ENCODE measurements at regions not wholly inside any gene's neighbourhood (a gene's known extent, or its start where the extent isn't known, plus 50 kb on each side); places are given as distances from the start of the nearest gene placed in this dataset.

DNA sequence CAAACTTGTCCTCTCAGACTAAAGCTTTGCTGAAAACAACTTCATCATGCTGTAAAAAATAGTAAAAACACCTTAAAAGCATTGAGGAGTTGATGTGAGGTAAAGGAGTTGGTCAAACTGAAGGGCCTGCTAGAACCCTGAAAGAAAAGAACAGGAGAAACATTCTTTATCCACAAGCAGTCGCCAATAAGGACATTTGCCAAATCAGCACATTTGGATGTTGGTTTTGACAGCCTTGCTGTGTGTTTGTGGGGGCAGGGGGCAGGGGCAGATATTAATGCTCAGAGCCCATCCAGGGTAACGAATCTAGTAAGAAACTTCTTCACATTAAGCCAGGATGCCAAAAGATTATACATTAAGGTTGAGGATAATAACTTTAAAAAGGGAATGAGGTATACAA is 399.9 kb upstream of the ZFHX3 start:
- H3K4me1 Mint-ChIP-seq (ENCODE audit: unreplicated experiment), result no peaks in the 10 kb centered on the region
- TF ChIP-seq CTCF (conservative IDR thresholded peaks at IDR 0.05), result no peak
- H3K9me3 Mint-ChIP-seq, result peaks cover 24% of the 10 kb centered on the region
- H3K4me3 Mint-ChIP-seq, result no peak overlapping the region
- H3K27me3 Mint-ChIP-seq, result no peaks in the 10 kb centered on the region
- H3K27ac Mint-ChIP-seq, result no peak overlapping the region
- DNase-seq (ENCODE audit: extremely low spot score, unreplicated experiment), result no peak
- H3K36me3 Mint-ChIP-seq, result no peaks in the 10 kb centered on the region

- no peak for TF ChIP-seq CTCF (conservative IDR thresholded peaks at IDR 0.05)
- Mint-ChIP-seq H3K9me3 (no peaks in the 10 kb centered on the region), H3K4me1 (ENCODE audit: unreplicated experiment) (peaks cover 26% of the 10 kb centered on the region), H3K27me3 (no peaks in the 10 kb centered on the region), H3K36me3 (no peaks in the 10 kb centered on the region), H3K27ac (no peak overlapping the region), H3K4me3 (no peak overlapping the region)
- no peak for DNase-seq (ENCODE audit: extremely low spot score, unreplicated experiment)
Measured at GRCh38 chr16:73434621-73435020, 386.7 kb upstream of the ZFHX3 start.

GRCh38 chr16:73433731-73434307 is 385.9 kb upstream of the ZFHX3 start:
- no peak overlapping the region for H3K27ac Mint-ChIP-seq
- DNase-seq (ENCODE audit: extremely low spot score, unreplicated experiment), result no peak
- TF ChIP-seq CTCF (conservative IDR thresholded peaks at IDR 0.05), result no peak
- no peak overlapping the region for H3K4me3 Mint-ChIP-seq
- H3K36me3 Mint-ChIP-seq, result no peaks in the 10 kb centered on the region
- H3K9me3 Mint-ChIP-seq, result no peaks in the 10 kb centered on the region
- H3K27me3 Mint-ChIP-seq, result no peaks in the 10 kb centered on the region
- H3K4me1 Mint-ChIP-seq (ENCODE audit: unreplicated experiment), result peaks cover 23% of the 10 kb centered on the region

GRCh38 chr16:73432850-73433730 is 385.2 kb upstream of the ZFHX3 start:
- H3K27ac Mint-ChIP-seq, result no peak overlapping the region
- H3K9me3 Mint-ChIP-seq, result no peaks in the 10 kb centered on the region

DNA sequence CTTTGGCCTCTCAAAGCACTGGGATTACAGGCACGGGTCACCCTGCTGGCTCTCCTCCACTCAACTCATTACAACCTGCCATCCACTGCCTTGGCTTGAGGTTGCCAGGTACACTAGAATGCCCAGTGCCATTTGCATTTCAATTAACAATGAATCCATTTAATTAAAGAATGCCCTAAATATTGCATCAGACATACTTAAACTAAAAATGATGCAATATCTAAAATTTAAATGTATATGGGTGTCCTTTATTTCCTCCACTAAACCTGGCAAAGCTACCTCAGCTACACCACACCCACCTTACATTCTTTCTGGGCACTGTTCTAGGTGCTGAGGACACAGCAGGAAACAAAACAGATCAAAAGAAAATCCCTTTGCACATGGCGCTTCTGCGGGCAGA is 382.2 kb upstream of the ZFHX3 start:
- H3K9me3 Mint-ChIP-seq, result no peaks in the 10 kb centered on the region
- no peak for TF ChIP-seq CTCF (conservative IDR thresholded peaks at IDR 0.05)
- no peaks in the 10 kb centered on the region for H3K27me3 Mint-ChIP-seq
- no peaks in the 10 kb centered on the region for H3K36me3 Mint-ChIP-seq
- H3K4me3 Mint-ChIP-seq, result no peak overlapping the region
- DNase-seq (ENCODE audit: extremely low spot score, unreplicated experiment), result no peak
- H3K27ac Mint-ChIP-seq, result no peak overlapping the region
- H3K4me1 Mint-ChIP-seq (ENCODE audit: unreplicated experiment), result peaks cover 49% of the 10 kb centered on the region

More at GRCh38 chr16:73432850-73433730, 385.2 kb upstream of the ZFHX3 start:
- H3K4me1 Mint-ChIP-seq (ENCODE audit: unreplicated experiment), result peaks cover 30% of the 10 kb centered on the region
- H3K4me3 Mint-ChIP-seq, result no peak overlapping the region
- no peak for TF ChIP-seq CTCF (conservative IDR thresholded peaks at IDR 0.05)
- H3K36me3 Mint-ChIP-seq, result no peaks in the 10 kb centered on the region
- no peak for DNase-seq (ENCODE audit: extremely low spot score, unreplicated experiment)
- H3K27me3 Mint-ChIP-seq, result no peaks in the 10 kb centered on the region
